SH-SY5Y (cell line): ENCODE measurements at regions not wholly inside any gene's neighbourhood (a gene's known extent, or its start where the extent isn't known, plus 50 kb on each side); places are given as distances from the start of the nearest gene placed in this dataset.

Experiments used
- GATA2 ChIP-seq: IDR thresholded peaks from 2 replicates; pipeline ENCODE4 v1.6.1; 2011; ENCODE audit warnings: mild to moderate bottlenecking, low read depth, low read length
- GATA3 ChIP-seq: IDR thresholded peaks from 2 replicates; pipeline ENCODE4 v1.6.1; 2011; ENCODE audit warnings: low read depth, mild to moderate bottlenecking, low read length, moderate library complexity

DNA sequence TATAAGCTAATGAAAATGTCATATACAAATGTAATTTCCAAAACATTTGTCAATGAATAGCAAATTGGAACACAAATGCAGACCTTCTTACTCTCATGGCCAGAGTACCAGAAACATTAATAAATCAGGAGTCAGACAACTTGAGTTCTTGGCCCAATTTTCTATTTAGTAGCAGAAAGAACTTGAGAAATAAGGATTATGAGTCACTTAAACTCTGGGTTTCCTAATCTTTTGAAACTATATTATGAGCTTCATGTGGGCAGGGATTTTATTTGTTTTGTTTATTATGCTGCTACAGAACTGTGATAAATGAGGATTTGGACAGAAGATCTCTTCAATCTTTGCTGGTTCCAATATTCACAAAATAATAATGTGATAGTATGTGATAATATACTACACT is 686.7 kb downstream of the NR4A2 start:
- no peak for TF ChIP-seq GATA3
- no peak for TF ChIP-seq GATA2
